ENCODE measurements at regions not wholly inside any gene's neighbourhood (a gene's known extent, or its start where the extent isn't known, plus 50 kb on each side); places are given as distances from the start of the nearest gene placed in this dataset.

- no peak for TF ChIP-seq CTCF (IDR thresholded peaks at IDR 0.05)
- no peak for TF ChIP-seq POLR2A (IDR thresholded peaks at IDR 0.05)
Observed at GRCh38 chr1:192943108-192943507, 116.1 kb downstream of the UCHL5 start.

Measured in breast epithelium (tissue), 3 donors.